ENCODE measurements at regions not wholly inside any gene's neighbourhood (a gene's known extent, or its start where the extent isn't known, plus 50 kb on each side); places are given as distances from the start of the nearest gene placed in this dataset.

DNA sequence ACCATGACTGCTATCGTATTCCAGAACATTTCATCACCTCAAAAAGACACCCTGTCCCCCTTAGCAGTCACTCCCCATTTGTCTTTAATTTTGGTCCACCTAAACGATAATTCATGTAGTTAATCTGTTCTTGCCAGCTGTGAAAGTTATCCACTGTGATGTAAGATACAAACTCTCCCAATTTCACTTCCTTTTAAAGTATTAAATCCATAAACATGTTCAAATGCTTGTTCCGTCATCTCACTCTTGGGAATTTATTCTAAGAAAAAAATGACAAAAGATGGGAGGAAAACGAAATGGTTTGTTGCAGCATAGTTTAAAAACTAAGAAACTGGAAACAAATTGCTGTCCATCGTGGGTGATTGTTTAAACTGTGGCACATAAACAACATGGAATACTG lies 53.7 kb upstream of the IRF2 start:
- DNase-seq (ENCODE audit: low read depth) = no peak

DNA sequence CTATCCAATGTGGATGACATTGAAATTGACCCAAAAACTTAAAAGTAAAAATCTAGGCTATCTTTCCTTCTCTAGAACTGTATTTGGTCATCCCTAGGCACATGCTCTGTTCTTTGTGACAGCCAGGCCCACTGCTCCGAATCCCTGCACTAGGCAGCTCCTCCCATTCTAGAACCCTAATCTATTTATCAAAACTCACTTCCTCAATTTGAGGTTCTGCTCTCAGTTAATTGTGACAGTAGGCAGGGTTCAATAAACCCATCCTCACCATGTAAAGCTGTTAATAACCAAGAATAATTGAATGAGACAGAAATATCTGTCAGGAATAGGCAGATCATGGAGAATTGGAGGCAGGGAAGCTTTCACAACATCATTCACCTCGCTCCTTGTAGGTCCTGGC lies 51.9 kb upstream of the IRF2 start:
- DNase-seq (ENCODE audit: low read depth) = no peak

All from GM04503 (cell line).